ELR (cell line): ENCODE measurements at regions not wholly inside any gene's neighbourhood (a gene's known extent, or its start where the extent isn't known, plus 50 kb on each side); places are given as distances from the start of the nearest gene placed in this dataset.

ENCODE experiments used
- DNase-seq: peaks from one replicate; pipeline ENCODE4 v3.0.0-alpha.2; 2015; ENCODE audit warnings: low read depth

GRCh38 chr2:41062336-41062735 lies 610.4 kb upstream of the SLC8A1 start:
- DNase-seq: no peak

GRCh38 chr2:41066168-41066567 lies 614.3 kb upstream of the SLC8A1 start:
- peak; percentile 2 for DNase-seq

- no peak for DNase-seq
These were observed 616.9 kb upstream of the SLC8A1 start for GRCh38 chr2:41068740-41069139.

- DNase-seq: no peak
These were observed 626.5 kb upstream of the SLC8A1 start for GRCh38 chr2:41078341-41078740.

- DNase-seq: no peak
These were observed 627.1 kb upstream of the SLC8A1 start for GRCh38 chr2:41079011-41079410.

GRCh38 chr2:41084321-41084720 lies 632.4 kb upstream of the SLC8A1 start:
- no peak for DNase-seq

GRCh38 chr2:41087946-41088345 lies 636.1 kb upstream of the SLC8A1 start:
- no peak for DNase-seq

- no peak for DNase-seq
These were observed 649.4 kb upstream of the SLC8A1 start for GRCh38 chr2:41101281-41101680.

GRCh38 chr2:41109744-41110143 lies 657.9 kb upstream of the SLC8A1 start:
- DNase-seq: no peak

GRCh38 chr2:41111836-41112627 lies 660.1 kb upstream of the SLC8A1 start:
- no peak for DNase-seq

- peak; percentile 55 for DNase-seq
These were observed 664.4 kb upstream of the SLC8A1 start for GRCh38 chr2:41116106-41116797.

GRCh38 chr2:41119489-41119888 lies 667.6 kb upstream of the SLC8A1 start:
- DNase-seq: no peak

GRCh38 chr2:41123341-41123740 lies 671.5 kb upstream of the SLC8A1 start:
- no peak for DNase-seq

GRCh38 chr2:41127351-41127750 lies 675.5 kb upstream of the SLC8A1 start:
- no peak for DNase-seq

- no peak for DNase-seq
These were observed 678.1 kb upstream of the SLC8A1 start for GRCh38 chr2:41129988-41130387.

GRCh38 chr2:41137031-41137430 lies 685.1 kb upstream of the SLC8A1 start:
- peak; percentile 28 for DNase-seq

GRCh38 chr2:41141146-41141791 lies 689.4 kb upstream of the SLC8A1 start:
- no peak for DNase-seq

GRCh38 chr2:41142478-41142877 lies 690.6 kb upstream of the SLC8A1 start:
- DNase-seq: no peak

GRCh38 chr2:41145066-41145465 lies 693.2 kb upstream of the SLC8A1 start:
- DNase-seq: no peak

GRCh38 chr2:41149054-41149453 lies 697.2 kb upstream of the SLC8A1 start:
- DNase-seq: no peak

- peak; percentile 49 for DNase-seq
These were observed 699.9 kb upstream of the SLC8A1 start for GRCh38 chr2:41151746-41152145.

GRCh38 chr2:41152318-41152717 lies 700.4 kb upstream of the SLC8A1 start:
- DNase-seq: no peak

- peak; percentile 20 for DNase-seq
These were observed 708.5 kb upstream of the SLC8A1 start for GRCh38 chr2:41160439-41160838.
